DND-41 (cell line): ENCODE measurements at regions not wholly inside any gene's neighbourhood (a gene's known extent, or its start where the extent isn't known, plus 50 kb on each side); places are given as distances from the start of the nearest gene placed in this dataset.

Experiments
- EZH2 ChIP-seq: IDR thresholded peaks from 3 replicates; pipeline ENCODE4 v1.6.1; 2012; ENCODE audit warnings: borderline replicate concordance, low read depth, mild to moderate bottlenecking, moderate library complexity, low read length, inconsistent platforms; ENCODE audit not compliant: severe bottlenecking
- TF ChIP-seq, protein P1 (sequence below): IDR thresholded peaks from 2 replicates; pipeline ENCODE4 v1.5.1; 2012; ENCODE audit warnings: borderline replicate concordance, low read length, moderate library complexity, mild to moderate bottlenecking; ENCODE audit not compliant: poor library complexity, severe bottlenecking; ENCODE audit errors: extremely low read depth

DNA sequence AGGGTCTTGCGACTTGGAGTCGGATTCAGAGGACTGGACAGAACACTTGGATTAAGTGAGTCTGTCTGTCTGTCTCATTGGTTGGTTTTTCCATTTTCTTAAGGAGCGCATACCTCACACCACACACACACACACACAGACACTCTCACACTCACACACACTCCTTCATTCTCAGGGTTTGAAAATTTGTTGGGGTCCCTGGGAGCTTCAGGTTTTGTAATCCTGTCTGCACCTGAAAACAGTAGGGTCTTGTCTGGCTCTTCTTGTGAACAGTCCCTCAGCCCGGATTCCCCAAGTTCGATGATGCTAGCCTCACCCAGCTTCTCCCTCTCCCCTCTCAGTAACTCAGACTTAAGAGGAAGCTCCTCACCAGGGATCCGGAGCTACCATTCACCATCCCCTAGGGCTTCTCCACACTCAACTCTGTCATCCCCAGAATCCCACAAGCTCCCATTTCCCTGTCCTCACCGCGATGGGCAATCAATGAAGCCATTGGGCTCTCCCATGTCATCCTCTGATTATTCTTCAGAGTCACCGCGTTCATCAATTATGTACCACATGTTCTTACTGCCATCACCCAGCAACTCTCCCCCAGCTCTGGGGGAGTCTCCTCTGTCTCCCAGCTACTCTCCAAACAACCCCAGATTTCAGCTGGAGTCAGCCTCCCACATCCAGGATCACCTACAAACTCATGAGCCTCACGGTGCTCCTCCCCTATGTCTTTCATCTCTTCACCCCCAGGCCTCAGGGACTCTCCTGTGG is 1530.9 kb upstream of the TPTE start:
- TF ChIP-seq, protein P1, sequence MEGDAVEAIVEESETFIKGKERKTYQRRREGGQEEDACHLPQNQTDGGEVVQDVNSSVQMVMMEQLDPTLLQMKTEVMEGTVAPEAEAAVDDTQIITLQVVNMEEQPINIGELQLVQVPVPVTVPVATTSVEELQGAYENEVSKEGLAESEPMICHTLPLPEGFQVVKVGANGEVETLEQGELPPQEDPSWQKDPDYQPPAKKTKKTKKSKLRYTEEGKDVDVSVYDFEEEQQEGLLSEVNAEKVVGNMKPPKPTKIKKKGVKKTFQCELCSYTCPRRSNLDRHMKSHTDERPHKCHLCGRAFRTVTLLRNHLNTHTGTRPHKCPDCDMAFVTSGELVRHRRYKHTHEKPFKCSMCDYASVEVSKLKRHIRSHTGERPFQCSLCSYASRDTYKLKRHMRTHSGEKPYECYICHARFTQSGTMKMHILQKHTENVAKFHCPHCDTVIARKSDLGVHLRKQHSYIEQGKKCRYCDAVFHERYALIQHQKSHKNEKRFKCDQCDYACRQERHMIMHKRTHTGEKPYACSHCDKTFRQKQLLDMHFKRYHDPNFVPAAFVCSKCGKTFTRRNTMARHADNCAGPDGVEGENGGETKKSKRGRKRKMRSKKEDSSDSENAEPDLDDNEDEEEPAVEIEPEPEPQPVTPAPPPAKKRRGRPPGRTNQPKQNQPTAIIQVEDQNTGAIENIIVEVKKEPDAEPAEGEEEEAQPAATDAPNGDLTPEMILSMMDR, result no peak
- no peak for TF ChIP-seq EZH2
